ENCODE measurements at regions not wholly inside any gene's neighbourhood (a gene's known extent, or its start where the extent isn't known, plus 50 kb on each side); places are given as distances from the start of the nearest gene placed in this dataset.

GRCh38 chr9:81489046-81489445, 200.3 kb downstream of the TLE1 start:
- no peak for DNase-seq (ENCODE audit: low spot score)

DNA sequence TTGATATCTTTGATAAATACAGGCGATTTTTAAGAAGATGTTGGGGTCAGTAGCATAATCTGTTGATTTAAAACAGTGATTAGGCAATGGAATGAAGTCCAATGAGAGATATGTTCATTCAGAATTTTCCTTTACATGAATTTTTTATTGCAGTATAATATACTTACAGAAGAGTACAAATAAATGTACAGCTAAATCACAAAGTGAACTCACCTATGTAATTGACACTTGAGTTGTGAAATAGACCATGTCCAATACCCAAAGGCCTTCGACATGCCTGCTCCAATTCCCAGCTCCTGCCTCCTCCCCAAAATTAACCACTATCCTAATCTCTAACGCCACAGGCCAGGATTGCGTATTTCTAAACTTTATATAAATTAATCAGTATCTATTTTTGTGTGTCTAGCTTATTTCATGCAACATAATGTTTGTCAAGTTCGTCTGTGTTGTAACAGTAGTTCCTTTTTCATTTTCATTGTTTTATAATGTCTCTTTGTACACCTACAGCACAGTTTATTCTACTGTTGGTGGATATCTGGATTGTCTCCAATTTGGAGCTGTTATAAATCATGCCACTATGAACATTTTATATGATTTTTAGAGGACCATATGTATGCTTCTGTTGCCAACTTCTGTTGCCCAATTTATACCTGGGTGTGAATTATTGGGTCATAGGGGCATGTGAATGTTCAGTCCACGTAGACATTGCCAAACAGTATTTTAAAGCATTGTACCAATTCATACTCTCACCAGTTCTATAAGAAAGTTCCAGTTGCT, 208.3 kb downstream of the TLE1 start:
- DNase-seq (ENCODE audit: low spot score) = no peak

- DNase-seq (ENCODE audit: low spot score) = no peak
Observed at GRCh38 chr9:81479573-81479972, 209.8 kb downstream of the TLE1 start.

GRCh38 chr9:81477669-81478068, 211.7 kb downstream of the TLE1 start:
- DNase-seq (ENCODE audit: low spot score) = no peak

GRCh38 chr9:81476813-81477490, 212.4 kb downstream of the TLE1 start:
- no peak for DNase-seq (ENCODE audit: low spot score)

- no peak for DNase-seq (ENCODE audit: low spot score)
Observed at GRCh38 chr9:81474792-81475191, 214.6 kb downstream of the TLE1 start.

DNA sequence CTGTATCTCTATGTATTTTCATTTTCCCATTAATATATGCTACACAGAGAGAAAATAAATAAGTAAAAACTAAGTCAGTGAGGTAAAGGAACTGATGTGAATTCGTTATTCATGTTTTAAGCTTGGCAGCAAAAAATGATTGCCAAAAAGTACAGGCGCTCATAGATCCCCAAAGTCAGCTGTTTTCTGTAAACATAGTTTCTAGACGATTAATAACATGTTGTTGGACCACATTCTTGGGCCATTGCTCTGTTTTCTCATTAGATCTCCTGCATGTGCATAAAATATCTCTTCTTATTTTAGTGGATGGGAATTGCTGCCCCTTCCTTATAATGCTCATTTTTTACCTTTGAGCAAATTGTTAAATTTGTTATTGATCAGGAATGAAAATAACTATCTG, 215.2 kb downstream of the TLE1 start:
- DNase-seq (ENCODE audit: low spot score) = no peak

DNA sequence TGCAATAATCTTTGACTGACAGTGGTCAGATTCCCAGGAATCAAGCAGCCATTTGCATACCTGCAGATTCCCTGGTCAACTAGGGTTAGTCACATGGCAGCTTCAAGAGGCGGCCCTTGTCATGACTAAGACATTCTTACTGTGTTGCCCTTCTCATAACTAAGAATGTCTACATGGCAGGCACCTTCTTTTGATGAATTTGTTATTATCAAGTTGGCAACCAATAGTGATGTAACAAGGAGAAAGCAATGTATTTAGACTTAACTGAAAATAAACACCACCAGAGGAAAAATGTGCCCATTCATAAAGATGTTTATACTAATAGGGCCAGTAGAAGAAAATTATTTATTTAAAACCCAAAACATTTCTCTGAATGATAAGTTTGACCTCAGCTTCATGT, 215.6 kb downstream of the TLE1 start:
- no peak for DNase-seq (ENCODE audit: low spot score)

DNA sequence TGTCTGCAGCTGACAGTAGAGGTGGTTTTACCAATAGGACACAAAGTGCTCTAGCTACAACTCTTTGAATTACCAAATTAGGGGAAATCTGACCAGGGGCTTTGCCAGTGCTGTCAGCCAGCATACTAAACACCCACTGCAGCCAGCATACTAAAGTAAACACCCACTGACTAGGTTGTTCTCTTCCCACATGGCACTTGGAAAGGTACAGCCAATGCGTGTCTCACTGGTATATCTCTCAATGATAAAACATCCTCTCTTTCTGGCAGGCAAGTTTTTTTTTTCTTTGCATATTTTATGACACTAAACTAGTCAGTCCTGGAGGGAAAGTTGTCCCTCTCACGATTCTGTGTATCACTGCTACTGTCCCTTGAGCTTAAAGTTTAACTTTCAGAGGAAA, 216.1 kb downstream of the TLE1 start:
- no peak for DNase-seq (ENCODE audit: low spot score)

GRCh38 chr9:81472701-81473100, 216.6 kb downstream of the TLE1 start:
- DNase-seq (ENCODE audit: low spot score) = no peak

DNA sequence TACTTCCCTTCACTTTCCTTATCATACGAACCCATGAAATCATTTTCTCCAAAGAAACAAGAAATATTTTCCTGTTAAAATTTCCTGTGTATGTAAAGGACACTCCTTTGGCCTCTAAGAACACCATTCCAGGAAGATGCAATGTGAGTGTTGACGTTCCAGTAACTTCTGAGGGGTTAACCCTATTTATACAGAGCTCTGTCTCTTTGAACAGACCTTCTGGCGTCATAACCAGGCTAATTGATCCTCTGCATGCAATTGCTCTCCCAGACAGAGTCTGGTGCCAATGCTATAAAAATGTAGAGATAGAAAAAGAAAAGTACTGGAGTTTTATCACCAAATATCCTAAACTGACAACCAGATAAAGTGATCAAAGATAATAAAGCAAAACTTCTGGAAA, 218.5 kb downstream of the TLE1 start:
- no peak for DNase-seq (ENCODE audit: low spot score)

DNA sequence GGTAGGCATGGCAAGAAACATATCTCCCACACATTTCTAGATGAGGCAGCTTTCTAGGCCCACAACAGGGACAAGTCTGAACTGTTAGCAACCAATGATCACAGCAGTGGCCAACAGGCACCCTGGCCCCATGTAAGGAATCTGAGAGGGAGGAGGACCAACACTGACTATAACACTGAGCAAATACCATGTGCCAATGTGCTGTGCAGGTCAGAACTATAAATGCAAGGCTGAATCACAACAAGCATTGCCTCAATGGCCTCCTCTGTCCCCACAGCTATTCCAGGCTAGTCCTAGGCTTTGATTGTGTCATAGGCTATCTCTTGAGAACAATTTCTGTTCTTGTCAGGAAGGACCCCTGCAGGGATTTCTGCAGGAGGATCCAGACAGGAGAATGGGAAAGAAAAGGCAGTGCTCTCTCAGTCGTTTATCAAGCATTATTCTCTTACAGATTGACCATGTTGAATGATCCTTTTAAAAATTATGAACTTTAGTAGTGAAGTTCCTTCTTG, 221.2 kb downstream of the TLE1 start:
- no peak for DNase-seq (ENCODE audit: low spot score)

GRCh38 chr9:81466981-81467380, 222.4 kb downstream of the TLE1 start:
- DNase-seq (ENCODE audit: low spot score) = no peak

DNA sequence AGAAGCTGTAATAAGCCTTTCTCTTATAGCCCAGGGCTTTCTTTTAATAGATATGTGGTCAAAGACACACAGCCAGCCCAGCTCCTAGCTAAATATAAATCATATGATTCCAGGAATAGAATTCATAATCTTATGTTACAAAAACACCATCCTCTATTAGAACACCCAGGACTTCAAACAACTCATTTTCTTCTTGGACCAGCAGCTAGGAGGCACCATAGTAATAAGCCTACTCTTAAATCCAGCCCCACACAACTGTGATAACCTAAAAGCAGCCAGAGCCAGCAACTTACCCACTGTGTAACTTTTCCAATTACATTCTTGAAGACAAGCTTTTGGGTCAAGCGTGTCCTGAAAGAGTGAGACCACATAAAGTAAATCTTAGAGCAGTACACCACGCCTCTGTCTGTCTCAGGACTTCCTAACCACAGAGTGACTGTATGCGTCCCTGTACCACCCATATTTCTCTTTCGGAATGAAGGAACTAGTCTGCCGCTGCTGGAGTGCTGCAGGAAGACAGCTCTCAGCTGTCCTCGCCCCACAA, 223.8 kb downstream of the TLE1 start:
- no peak for DNase-seq (ENCODE audit: low spot score)

- DNase-seq (ENCODE audit: low spot score) = no peak
Observed at GRCh38 chr9:81462801-81463200, 226.5 kb downstream of the TLE1 start.

GRCh38 chr9:81461196-81461595, 228.2 kb downstream of the TLE1 start:
- DNase-seq (ENCODE audit: low spot score) = no peak

- no peak for DNase-seq (ENCODE audit: low spot score)
Observed at GRCh38 chr9:81460693-81461092, 228.7 kb downstream of the TLE1 start.

DNA sequence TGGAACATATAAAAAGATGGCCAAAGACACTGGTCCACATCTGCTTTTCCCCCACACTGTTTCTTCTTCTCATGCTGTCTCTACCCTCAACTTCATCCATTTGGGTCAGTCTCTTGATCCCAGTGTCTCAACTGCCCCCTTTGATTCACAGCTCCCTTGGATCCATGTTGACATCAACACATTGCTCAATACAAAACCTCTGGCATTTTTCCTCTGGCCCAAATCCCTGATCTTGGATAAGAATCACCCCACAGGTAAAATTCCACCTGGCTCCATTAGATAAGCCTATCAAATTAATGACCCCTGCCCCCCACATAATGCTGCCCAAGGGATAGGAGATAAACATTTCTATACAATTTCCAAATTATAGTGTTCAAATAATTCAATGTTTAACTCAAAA, 229.8 kb downstream of the TLE1 start:
- no peak for DNase-seq (ENCODE audit: low spot score)

- DNase-seq (ENCODE audit: low spot score) = no peak
Observed at GRCh38 chr9:81456431-81457006, 232.8 kb downstream of the TLE1 start.

DNA sequence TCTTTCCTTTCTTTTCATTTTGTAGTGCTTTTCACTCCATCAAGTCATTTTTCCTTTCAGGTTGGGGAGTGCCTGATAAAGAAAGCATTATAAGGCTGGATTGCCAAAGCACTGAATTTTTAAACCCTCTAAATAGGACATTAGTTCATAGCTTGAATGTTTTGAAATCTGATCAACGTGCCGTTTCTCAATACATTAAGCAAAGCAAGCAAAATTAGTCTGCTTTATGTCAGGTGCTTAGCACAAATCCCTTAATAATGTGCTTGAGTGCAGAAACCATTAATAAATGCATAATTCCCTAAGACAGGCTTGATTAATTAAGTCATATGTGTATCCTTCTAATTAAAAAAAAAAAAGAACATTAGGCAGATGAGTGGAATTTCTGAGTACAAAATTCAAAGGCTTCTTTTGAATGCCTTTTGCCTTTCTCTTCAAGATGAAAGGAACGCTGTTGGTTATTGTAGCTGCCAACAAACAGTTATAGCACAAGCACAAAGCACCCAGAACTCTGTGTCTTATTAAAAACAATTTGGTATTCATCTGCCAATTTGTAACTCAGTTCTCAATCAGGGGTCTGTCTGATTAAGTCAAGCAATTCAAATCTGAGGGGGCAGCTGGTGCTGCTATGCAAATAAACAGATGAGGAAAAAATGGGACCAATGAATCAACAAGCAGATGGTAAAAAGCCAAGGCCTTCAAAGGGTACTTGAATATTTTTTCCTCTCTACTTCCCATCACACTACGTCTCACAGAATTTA, 233.7 kb downstream of the TLE1 start:
- DNase-seq (ENCODE audit: low spot score) = no peak

- DNase-seq (ENCODE audit: low spot score) = no peak
Observed at GRCh38 chr9:81445331-81445921, 243.9 kb downstream of the TLE1 start.

- no peak for DNase-seq (ENCODE audit: low spot score)
Observed at GRCh38 chr9:81431641-81432040, 257.7 kb downstream of the TLE1 start.

Measured in CD4-positive, alpha-beta T cell treated with Interleukin-15 for 4 hours (primary cell).